ENCODE measurements at regions not wholly inside any gene's neighbourhood (a gene's known extent, or its start where the extent isn't known, plus 50 kb on each side); places are given as distances from the start of the nearest gene placed in this dataset.

DNA sequence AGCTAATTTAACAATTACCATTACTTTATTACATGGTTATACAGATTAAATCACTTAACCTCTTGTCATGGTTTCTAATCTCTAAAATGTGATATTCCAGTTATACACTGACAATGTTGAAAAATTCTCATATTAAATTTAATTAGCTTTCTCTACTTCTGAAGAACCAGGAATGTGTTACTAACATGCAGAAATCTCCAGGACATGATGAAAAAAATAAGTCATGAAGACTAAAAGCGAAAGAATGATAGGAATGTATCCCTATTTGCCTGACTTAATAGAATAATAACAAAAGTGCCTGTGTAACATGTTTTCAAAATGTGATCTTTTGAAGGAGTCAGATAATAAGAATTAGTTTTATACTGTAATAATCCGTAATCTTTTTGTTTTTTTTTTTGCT is 2823.7 kb upstream of the PCDH20 start:
- TF ChIP-seq, protein P1, sequence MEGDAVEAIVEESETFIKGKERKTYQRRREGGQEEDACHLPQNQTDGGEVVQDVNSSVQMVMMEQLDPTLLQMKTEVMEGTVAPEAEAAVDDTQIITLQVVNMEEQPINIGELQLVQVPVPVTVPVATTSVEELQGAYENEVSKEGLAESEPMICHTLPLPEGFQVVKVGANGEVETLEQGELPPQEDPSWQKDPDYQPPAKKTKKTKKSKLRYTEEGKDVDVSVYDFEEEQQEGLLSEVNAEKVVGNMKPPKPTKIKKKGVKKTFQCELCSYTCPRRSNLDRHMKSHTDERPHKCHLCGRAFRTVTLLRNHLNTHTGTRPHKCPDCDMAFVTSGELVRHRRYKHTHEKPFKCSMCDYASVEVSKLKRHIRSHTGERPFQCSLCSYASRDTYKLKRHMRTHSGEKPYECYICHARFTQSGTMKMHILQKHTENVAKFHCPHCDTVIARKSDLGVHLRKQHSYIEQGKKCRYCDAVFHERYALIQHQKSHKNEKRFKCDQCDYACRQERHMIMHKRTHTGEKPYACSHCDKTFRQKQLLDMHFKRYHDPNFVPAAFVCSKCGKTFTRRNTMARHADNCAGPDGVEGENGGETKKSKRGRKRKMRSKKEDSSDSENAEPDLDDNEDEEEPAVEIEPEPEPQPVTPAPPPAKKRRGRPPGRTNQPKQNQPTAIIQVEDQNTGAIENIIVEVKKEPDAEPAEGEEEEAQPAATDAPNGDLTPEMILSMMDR (IDR thresholded peaks at IDR 0.05): no peak
- no peak for TF ChIP-seq POLR2A (IDR thresholded peaks at IDR 0.05)
- DNase-seq: no peak
- H3K27ac ChIP-seq: no peak overlapping the region
- intact Hi-C loops (cut with DNase I): no loop called here
- H3K36me3 ChIP-seq (replicated peaks in 1 of 2): no peaks in the 10 kb centered on the region
- no peaks in the 10 kb centered on the region for H3K4me1 ChIP-seq (replicated peaks in 1 of 2)
- no peak overlapping the region for H3K4me3 ChIP-seq
- 53 to 62% (median 58%) methylated on average over 2 of the region's 2 CpGs for WGBS, 4 donors
- H3K9me3 ChIP-seq (replicated peaks in 1 of 3): no peaks in the 10 kb centered on the region
- no peaks in the 10 kb centered on the region for H3K27me3 ChIP-seq

DNA sequence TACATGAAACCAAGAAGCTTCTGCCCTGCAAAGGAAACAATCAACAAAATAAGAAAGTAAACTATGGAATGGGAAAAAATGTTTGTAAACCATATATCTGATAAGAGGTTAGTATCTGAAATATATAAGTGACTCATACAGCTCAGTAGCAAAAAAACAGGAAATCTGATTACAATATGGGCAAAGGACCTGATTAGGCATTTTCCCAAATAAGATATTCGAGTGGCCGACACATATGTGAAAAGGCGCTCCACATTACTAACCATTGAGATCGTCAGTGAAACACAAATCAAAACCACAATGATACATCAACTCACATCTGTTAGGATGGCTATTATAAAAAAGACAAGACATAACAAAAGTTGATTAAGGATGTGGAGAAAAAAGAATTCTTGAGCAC is 2818.6 kb upstream of the PCDH20 start:
- Histone ChIP-seq H3K36me3 (replicated peaks in 1 of 2) (no peaks in the 10 kb centered on the region), H3K9me3 (replicated peaks in 1 of 3) (no peaks in the 10 kb centered on the region), H3K4me1 (replicated peaks in 1 of 2) (no peaks in the 10 kb centered on the region), H3K27ac (no peak overlapping the region), H3K4me3 (no peak overlapping the region), H3K27me3 (no peaks in the 10 kb centered on the region)
- DNase-seq: no peak
- TF ChIP-seq, protein P1 (IDR thresholded peaks at IDR 0.05): no peak
- no peak for TF ChIP-seq POLR2A (IDR thresholded peaks at IDR 0.05)
- intact Hi-C loops (cut with DNase I): no loop called here
- WGBS, 4 donors: 67 to 88% (median 85%) methylated on average over 4 of the region's 4 CpGs

DNA sequence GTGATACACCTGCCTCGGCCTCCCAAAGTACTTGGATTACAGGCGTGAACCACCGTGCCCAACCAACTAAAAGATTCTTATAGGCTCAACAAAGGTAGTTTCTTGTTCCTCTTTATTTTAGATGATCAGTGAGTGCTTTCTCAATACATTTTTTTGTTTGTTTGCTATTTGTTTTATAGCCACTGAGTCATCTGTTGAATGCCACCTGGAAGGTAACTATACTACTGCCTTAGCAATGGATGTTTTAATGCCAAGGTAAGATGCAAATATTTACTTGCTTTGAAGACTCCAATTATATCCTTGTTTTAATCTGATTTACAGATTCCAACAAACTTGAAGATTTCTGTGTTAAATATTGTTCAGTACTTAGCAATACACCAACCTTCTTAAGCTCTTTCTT is 2807.4 kb upstream of the PCDH20 start:
- Histone ChIP-seq H3K27ac (no peak overlapping the region), H3K36me3 (replicated peaks in 1 of 2) (no peaks in the 10 kb centered on the region), H3K4me1 (replicated peaks in 1 of 2) (no peaks in the 10 kb centered on the region), H3K4me3 (no peak overlapping the region), H3K27me3 (no peaks in the 10 kb centered on the region), H3K9me3 (replicated peaks in 1 of 3) (no peaks in the 10 kb centered on the region)
- no peak for TF ChIP-seq POLR2A (IDR thresholded peaks at IDR 0.05)
- TF ChIP-seq, protein P1 (IDR thresholded peaks at IDR 0.05): no peak
- no peak for DNase-seq
- WGBS, 4 donors: 90 to 93% (median 92%) methylated on average over 3 of the region's 3 CpGs
- intact Hi-C loops (cut with DNase I): no loop called here

DNA sequence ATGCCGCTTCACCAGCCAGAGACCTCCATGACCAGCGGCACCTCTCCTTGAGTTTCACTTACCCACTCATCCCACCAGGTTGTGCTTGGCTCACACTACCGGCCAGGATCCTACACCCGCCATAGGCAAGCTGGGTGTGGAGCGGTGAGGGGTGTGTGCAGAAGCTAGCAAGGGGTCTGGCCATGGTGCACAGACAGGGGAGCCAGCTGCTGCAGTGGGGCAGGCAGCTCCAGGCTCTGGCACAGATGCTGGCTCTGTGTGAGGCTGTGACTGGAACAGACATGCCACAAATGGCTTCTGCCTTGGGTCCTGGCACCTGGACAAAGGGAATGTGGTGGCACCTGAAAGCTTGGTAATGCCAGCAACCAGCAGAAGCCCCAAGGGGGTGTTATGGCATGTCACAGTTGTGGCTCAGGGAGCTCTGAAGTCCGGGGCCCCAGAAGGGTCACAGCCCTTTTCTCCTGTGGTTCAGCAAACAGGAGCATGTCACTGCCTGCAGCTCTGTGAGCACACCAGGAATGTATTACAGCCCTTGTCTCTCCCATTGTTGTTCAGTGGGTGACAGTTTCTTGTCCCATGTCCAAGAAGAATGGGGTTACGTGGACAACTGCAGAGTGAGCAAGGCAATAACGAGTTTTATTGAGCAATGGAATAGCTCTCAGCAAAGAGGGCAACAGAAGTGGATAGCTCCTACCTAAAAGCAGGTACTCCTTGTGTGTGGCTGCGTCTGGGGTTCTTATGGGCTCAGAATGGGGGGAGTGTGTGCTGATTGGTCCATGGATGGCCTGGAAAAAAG is 2791.0 kb upstream of the PCDH20 start:
- 76 to 89% (median 87%) methylated on average over 6 to 9 of the region's 9 CpGs for WGBS, 4 donors
- no peaks in the 10 kb centered on the region for H3K36me3 ChIP-seq (replicated peaks in 1 of 2)
- no peak overlapping the region for H3K4me3 ChIP-seq
- H3K27ac ChIP-seq: no peak overlapping the region
- no peak for TF ChIP-seq POLR2A (IDR thresholded peaks at IDR 0.05)
- TF ChIP-seq, protein P1 (IDR thresholded peaks at IDR 0.05): no peak
- no peaks in the 10 kb centered on the region for H3K4me1 ChIP-seq (replicated peaks in 1 of 2)
- H3K27me3 ChIP-seq: no peaks in the 10 kb centered on the region
- intact Hi-C loops (cut with DNase I): no loop called here
- no peaks in the 10 kb centered on the region for H3K9me3 ChIP-seq (replicated peaks in 1 of 3)
- no peak for DNase-seq
